ENCODE measurements at regions not wholly inside any gene's neighbourhood (a gene's known extent, or its start where the extent isn't known, plus 50 kb on each side); places are given as distances from the start of the nearest gene placed in this dataset.

GRCh38 chr5:122680623-122681350, 94.1 kb upstream of the SNX2 start:
- H2AFZ ChIP-seq (ENCODE audit: low read depth, low read length, poor library complexity, severe bottlenecking) = no peak overlapping the region
- ChIA-PET RAD21 (ENCODE audit: low non-redundant PET in 1 of 2, low total read pairs in 2 of 2, uncharacterized antibody in 2 of 2, unreplicated experiment in 2 of 2) (no interaction called here), CTCF (no interaction called here), POLR2A (no interaction called here)
- H3K4me3 ChIP-seq (replicated peaks in 1 of 2; ENCODE audit: low read depth in 1 of 2, low read length in 2 of 2) = no peak overlapping the region
- no peaks in the 10 kb centered on the region for H3K79me2 ChIP-seq (ENCODE audit: insufficient read depth, low read length)
- no peak overlapping the region for H3K9ac ChIP-seq (ENCODE audit: low read length)
- DNase-seq (ENCODE audit: low read depth, low spot score) (no peak), ATAC-seq (no peak)
- H3K9me3 ChIP-seq (ENCODE audit: control insufficient read depth in 1 of 2, insufficient read depth in 1 of 2, low read depth in 1 of 2, low read length in 2 of 2) = no peaks in the 10 kb centered on the region
- H3K36me3 ChIP-seq (ENCODE audit: control insufficient read depth in 1 of 2, insufficient read depth in 2 of 2, low read length in 2 of 2) = no peaks in the 10 kb centered on the region
- no peak for TF ChIP-seq SRF (IDR thresholded peaks at IDR 0.05; ENCODE audit: low read depth)
- TF ChIP-seq CTCF (IDR thresholded peaks at IDR 0.05 in 2 of 3, conservative IDR thresholded peaks at IDR 0.05 in 1 of 3; ENCODE audit: borderline replicate concordance in 1 of 3, insufficient read depth in 1 of 3, low read depth in 2 of 3, low read length in 2 of 3) = no peak
- no peak for TF ChIP-seq CEBPB (IDR thresholded peaks at IDR 0.05; ENCODE audit: low read depth)
- no peak for TF ChIP-seq ATF3 (IDR thresholded peaks at IDR 0.05)
- no peak for TF ChIP-seq REST (IDR thresholded peaks at IDR 0.05; ENCODE audit: low read depth)
- H4K20me1 ChIP-seq (ENCODE audit: insufficient read depth) = no peaks in the 10 kb centered on the region
- intact Hi-C loops (cut with micrococcal nuclease) = no loop called here
- no peaks in the 10 kb centered on the region for H3K27me3 ChIP-seq (ENCODE audit: insufficient read depth, low read length)
- no TSS peak for BruUV-seq (replicated peaks)
- H3K27ac ChIP-seq (ENCODE audit: low read depth, low read length) = no peak overlapping the region
- no peaks in the 10 kb centered on the region for H3K9me2 ChIP-seq (ENCODE audit: insufficient read depth)
- H3K4me1 ChIP-seq (ENCODE audit: control insufficient read depth in 1 of 2, insufficient read depth in 2 of 2, low read length in 2 of 2) = no peaks in the 10 kb centered on the region
- H3K4me2 ChIP-seq (ENCODE audit: low read length) = no peak overlapping the region
